Fibroblast of skin of scalp (primary cell): ENCODE measurements at regions not wholly inside any gene's neighbourhood (a gene's known extent, or its start where the extent isn't known, plus 50 kb on each side); places are given as distances from the start of the nearest gene placed in this dataset.
"Not testable (repeated sequence)": the region's sequence is repeated elsewhere in the genome, so short reads cannot be mapped to it uniquely, and the experiment has no call there.

Experiments
- DNase-seq: peaks from one replicate; pipeline ENCODE4 v3.0.0-alpha.2; 2013

- no peak for DNase-seq
Measured at GRCh38 chr17:77634710-77635109, 323.8 kb upstream of the TNRC6C start.

GRCh38 chr17:77635176-77635575 is 323.3 kb upstream of the TNRC6C start:
- no peak for DNase-seq

GRCh38 chr17:77635785-77636184 is 322.7 kb upstream of the TNRC6C start:
- DNase-seq = not testable (repeated sequence)

DNA sequence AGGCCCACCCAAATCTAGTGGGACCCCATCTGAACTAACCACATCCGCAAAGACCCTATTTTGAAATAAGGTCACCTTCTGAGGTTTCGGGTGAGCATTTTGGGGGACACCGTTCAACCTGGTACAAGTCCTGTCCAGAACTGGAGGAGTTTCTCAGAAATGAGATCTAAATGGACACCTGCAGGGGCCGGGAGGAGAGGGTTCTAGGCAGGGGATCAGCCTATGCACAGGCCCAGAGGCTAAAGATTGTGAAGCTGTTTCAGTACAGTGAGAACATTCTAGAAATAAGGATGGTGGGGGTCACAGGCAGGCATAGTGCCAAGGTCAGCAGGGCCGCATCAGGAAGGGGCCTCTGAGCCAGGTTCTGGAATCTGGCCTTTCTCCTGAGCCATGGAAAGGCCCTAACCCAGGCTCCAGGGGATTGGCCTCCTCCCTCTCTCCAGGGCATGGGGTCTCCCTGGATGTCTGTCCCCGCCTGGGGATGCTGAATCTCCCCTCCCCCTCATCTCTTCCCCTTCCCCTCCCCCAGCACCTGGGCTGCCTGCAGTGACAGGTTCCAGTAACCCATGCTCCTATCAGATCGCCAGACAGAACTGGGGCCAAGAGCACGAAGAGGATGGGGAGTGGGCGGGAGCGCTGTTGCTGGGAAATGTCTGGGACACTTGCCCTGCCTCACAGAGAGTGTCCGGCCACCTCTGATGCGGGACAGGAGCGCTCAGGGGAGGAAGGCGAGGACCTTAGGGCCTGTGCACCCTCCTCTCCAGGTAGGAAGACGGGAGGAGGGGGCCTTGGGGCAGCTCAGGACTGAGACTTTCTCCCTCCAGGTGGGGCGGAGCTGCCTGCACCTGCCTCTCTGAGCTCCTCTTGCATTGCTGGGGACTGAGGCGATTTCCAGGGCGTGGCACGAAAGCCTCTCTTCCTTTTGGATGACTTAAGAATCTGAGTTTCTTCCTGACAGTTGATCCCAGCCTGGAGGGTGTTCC is 321.4 kb upstream of the TNRC6C start:
- no peak for DNase-seq

- DNase-seq = no peak
Measured at GRCh38 chr17:77637818-77638575, 320.5 kb upstream of the TNRC6C start.

GRCh38 chr17:77640252-77640651 is 318.3 kb upstream of the TNRC6C start:
- no peak for DNase-seq

GRCh38 chr17:77640916-77641605 is 317.4 kb upstream of the TNRC6C start:
- DNase-seq = no peak

GRCh38 chr17:77641718-77642117 is 316.8 kb upstream of the TNRC6C start:
- DNase-seq = no peak

DNA sequence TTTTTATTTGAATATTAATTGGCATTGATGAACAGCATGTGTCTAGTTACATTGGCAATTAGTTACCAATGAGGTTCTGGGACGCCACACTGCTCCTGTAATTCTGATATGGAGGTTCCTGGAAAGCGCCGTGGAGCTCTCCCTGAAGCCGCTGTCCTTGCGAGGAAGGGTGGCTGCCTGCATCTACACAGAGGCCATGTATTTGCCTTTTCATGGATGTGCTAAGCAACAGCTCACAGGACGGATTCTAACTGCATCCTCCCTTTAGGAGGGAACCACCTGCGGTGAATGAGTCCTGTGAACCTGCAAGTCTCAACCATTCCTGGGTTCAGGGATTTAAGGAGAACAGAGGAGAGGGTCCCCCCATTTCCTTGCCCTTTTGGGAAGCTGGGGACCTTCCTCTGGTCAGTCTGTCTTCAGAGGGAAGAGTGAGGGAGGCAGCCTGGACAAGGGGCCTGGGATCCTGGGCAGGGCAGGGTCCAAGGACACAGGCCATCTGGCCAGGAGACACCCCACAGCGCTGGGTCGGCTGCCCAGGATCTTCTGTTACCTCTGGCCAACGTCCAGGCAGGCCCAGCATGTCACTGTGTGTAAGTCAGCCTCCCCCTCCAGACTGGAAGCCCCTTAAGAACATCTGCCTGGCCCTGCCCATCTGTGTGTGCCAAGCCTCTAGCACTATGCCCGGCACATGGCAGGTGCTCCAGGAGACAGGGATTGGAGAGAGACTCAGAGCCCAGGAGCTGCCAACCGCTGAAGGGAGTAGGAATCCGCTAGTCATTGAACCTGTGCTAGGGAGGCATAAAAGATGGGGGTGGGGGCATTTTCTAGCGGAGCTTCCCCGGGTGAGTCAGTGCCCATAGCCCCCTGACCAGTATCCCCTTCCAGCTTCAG is 314.1 kb upstream of the TNRC6C start:
- DNase-seq = no peak

DNA sequence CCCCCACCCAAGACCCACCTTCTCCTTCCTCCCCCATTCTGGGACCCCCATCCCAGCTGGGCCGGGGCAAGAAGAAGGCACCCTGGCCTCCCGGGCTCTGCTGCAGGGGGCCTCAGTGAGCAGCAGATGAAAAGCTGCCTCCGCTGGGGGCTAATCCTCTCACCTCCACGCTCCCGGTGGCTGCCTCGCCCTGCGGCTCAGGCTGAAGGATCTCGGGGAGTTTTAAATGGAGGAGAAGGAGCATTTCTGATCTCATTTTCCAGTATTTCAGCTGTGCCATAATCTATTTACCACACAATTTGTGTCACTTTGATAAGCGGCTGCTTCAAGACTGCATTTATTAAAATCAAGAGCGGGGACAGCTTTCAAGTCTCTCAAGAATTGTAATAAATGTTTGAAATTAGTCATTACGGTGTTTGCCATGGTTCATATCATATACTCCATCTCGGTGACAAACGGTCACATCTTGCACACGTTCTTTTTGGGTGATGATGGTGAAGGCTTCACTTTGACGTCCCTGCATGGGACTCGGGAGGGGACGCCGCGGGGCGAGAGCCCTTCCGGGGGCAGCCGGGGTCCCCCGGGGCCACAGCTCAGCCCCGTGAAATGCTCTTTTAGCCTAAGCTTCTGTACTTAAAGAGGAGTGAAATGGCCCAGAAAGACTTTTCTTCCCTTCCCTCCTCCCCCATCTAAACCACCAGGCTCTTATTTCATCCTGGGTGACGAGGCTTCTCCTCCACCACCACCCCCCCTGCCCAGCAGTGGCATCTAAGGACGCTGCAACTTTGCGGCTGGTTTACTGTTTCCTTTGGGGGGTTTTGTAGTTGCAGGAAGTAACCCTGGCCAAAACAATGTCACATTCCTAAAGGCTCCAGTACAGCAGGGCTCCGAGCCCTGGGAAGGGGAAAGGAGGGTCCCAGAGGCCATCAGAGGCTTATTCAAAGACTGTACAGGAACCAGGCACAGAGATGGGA is 313.1 kb upstream of the TNRC6C start:
- peak; percentile 31 for DNase-seq

- no peak for DNase-seq
Measured at GRCh38 chr17:77646046-77646430, 312.5 kb upstream of the TNRC6C start.

GRCh38 chr17:77647531-77647930 is 311.0 kb upstream of the TNRC6C start:
- DNase-seq = no peak

- DNase-seq = peak; percentile 4
Measured at GRCh38 chr17:77649717-77650211, 308.7 kb upstream of the TNRC6C start.

GRCh38 chr17:77651988-77652387 is 306.5 kb upstream of the TNRC6C start:
- DNase-seq = no peak

DNA sequence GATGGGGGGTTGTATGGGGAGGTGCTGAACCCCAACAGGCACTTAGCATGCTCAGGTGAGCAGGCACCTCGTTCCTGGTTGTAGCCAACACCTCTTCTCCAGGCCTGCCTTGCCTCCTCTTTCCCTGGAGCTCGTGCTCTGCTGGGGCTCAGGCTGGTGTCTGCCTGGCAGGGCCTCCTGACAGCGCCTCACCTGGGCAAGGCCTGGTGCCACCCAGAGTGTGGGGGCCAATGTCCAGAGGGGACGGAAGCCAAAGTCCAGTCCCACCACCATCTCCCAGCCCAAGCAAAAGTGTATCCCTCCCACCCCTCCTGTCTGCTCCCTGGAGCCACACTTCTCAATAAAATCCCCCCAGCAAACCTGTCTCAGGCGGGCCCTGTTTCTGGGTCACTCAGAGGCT is 304.2 kb upstream of the TNRC6C start:
- no peak for DNase-seq

GRCh38 chr17:77654850-77655249 is 303.7 kb upstream of the TNRC6C start:
- DNase-seq = no peak

- no peak for DNase-seq
Measured at GRCh38 chr17:77656054-77656453, 302.4 kb upstream of the TNRC6C start.

GRCh38 chr17:77657839-77658238 is 300.7 kb upstream of the TNRC6C start:
- DNase-seq = no peak

DNA sequence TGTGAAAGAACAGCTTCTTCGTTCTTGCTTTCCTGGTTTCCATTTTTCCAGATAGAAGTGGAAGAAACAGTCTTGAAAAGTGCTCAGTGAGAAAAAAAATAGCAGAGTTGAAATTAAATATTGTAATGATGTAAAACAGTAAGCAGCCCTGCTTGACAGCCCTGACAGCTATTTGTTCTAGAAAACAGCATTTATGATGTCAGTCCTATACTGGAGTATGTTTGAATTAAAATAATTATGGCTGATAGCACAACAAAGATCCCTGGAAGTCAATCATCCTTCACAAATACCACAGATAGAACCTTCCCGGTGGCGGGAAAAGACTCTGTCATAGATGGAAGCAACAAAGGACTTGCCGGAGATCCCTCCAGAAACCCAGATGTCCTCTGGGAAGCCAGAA is 298.0 kb upstream of the TNRC6C start:
- DNase-seq = no peak

- DNase-seq = no peak
Measured at GRCh38 chr17:77662833-77663232, 295.7 kb upstream of the TNRC6C start.
